GM12891 (cell line): ENCODE measurements at regions not wholly inside any gene's neighbourhood (a gene's known extent, or its start where the extent isn't known, plus 50 kb on each side); places are given as distances from the start of the nearest gene placed in this dataset.

Experiments
- POLR2A ChIP-seq: IDR thresholded peaks from 2 replicates; pipeline ENCODE4 v1.6.1; 2011; ENCODE audit warnings: low read depth, low read length, control low read depth
- POLR2AphosphoS5 ChIP-seq: IDR thresholded peaks from 2 replicates; pipeline ENCODE4 v1.6.1; 2011; ENCODE audit warnings: low read depth, low read length, control low read depth
- POU2F2 ChIP-seq: IDR thresholded peaks from 2 replicates; pipeline ENCODE4 v1.6.1; 2011; ENCODE audit warnings: low read depth, mild to moderate bottlenecking, control low read depth, low read length, moderate library complexity
- TAF1 ChIP-seq: IDR thresholded peaks from 2 replicates; pipeline ENCODE4 v1.6.1; 2011; ENCODE audit warnings: low read depth, low read length, control low read depth

- TF ChIP-seq POLR2A (no peak), POLR2AphosphoS5 (no peak), TAF1 (no peak), POU2F2 (no peak)
Observed at GRCh38 chr10:56782503-56782902, 421.4 kb upstream of the ZWINT start.
